ENCODE measurements at regions not wholly inside any gene's neighbourhood (a gene's known extent, or its start where the extent isn't known, plus 50 kb on each side); places are given as distances from the start of the nearest gene placed in this dataset.
"Not testable (repeated sequence)": the region's sequence is repeated elsewhere in the genome, so short reads cannot be mapped to it uniquely, and the experiment has no call there.

GRCh38 chr5:54378707-54379106 is 68.3 kb upstream of the ARL15 start:
- peaks cover 0 to 11% (median 0%) of the 10 kb centered on the region in 12 donors for H3K4me1 ChIP-seq
- H3K4me3 ChIP-seq: no peak overlapping the region
- ATAC-seq (no peak), DNase-seq (no peak)
- H3K27me3 ChIP-seq: no peaks in the 10 kb centered on the region
- TF ChIP-seq CTCF (IDR thresholded peaks at IDR 0.05): no peak
- no peak for TF ChIP-seq POLR2A (IDR thresholded peaks at IDR 0.05)
- intact Hi-C loops (cut with DNase I): no loop called here
- WGBS, 4 donors: 89 to 96% (median 95%) methylated on average over 9 to 10 of the region's 10 CpGs
- H3K27ac ChIP-seq: no peak overlapping the region
- no peaks in the 10 kb centered on the region for H3K9me3 ChIP-seq
- H3K36me3 ChIP-seq: no peaks in the 10 kb centered on the region

GRCh38 chr5:54377339-54377738 is 67.0 kb upstream of the ARL15 start:
- WGBS, 4 donors: 86 to 100% (median 94%) methylated on average over 1 of the region's 1 CpG
- H3K4me1 ChIP-seq; H3K36me3 ChIP-seq; H3K27me3 ChIP-seq; H3K4me3 ChIP-seq; ATAC-seq; intact Hi-C loops (cut with DNase I); DNase-seq; H3K27ac ChIP-seq: not testable (repeated sequence)
- H3K9me3 ChIP-seq: peaks cover 0 to 10% (median 0%) of the 10 kb centered on the region in 12 donors

GRCh38 chr5:54370982-54371381 is 60.6 kb upstream of the ARL15 start:
- DNase-seq (no peak), ATAC-seq (no peak)
- Histone ChIP-seq H3K4me3 (no peak overlapping the region), H3K27ac (no peak overlapping the region), H3K9me3 (peaks cover 0 to 10% (median 0%) of the 10 kb centered on the region in 12 donors), H3K4me1 (no peaks in the 10 kb centered on the region), H3K36me3 (no peaks in the 10 kb centered on the region), H3K27me3 (no peaks in the 10 kb centered on the region)
- TF ChIP-seq CTCF (IDR thresholded peaks at IDR 0.05) (no peak), POLR2A (IDR thresholded peaks at IDR 0.05) (no peak)
- intact Hi-C loops (cut with DNase I): no loop called here

- DNase-seq (no peak), ATAC-seq (no peak)
- intact Hi-C loops (cut with DNase I): no loop called here
- H3K9me3 ChIP-seq: peaks cover 0 to 6% (median 0%) of the 10 kb centered on the region in 12 donors
- 90 to 100% (median 95%) methylated on average over 1 of the region's 1 CpG for WGBS, 4 donors
- no peaks in the 10 kb centered on the region for H3K27me3 ChIP-seq
- no peaks in the 10 kb centered on the region for H3K36me3 ChIP-seq
- no peaks in the 10 kb centered on the region for H3K4me1 ChIP-seq
- no peak overlapping the region for H3K27ac ChIP-seq
- no peak overlapping the region for H3K4me3 ChIP-seq
- no peak for TF ChIP-seq POLR2A (IDR thresholded peaks at IDR 0.05)
- no peak for TF ChIP-seq CTCF (IDR thresholded peaks at IDR 0.05)
Observed at GRCh38 chr5:54367844-54368243, 57.5 kb upstream of the ARL15 start.

GRCh38 chr5:54366707-54367106 is 56.3 kb upstream of the ARL15 start:
- Histone ChIP-seq H3K27ac (no peak overlapping the region), H3K36me3 (no peaks in the 10 kb centered on the region), H3K4me1 (peaks cover 0 to 7% (median 3%) of the 10 kb centered on the region in 12 donors), H3K4me3 (no peak overlapping the region), H3K9me3 (no peaks in the 10 kb centered on the region), H3K27me3 (no peaks in the 10 kb centered on the region)
- TF ChIP-seq POLR2A (IDR thresholded peaks at IDR 0.05) (no peak), CTCF (IDR thresholded peaks at IDR 0.05) (no peak)
- intact Hi-C loops (cut with DNase I): no loop called here
- ATAC-seq (no peak), DNase-seq (no peak)

Measured in heart left ventricle (tissue), 16 donors.